Right kidney (tissue), 1 donor: ENCODE measurements at regions not wholly inside any gene's neighbourhood (a gene's known extent, or its start where the extent isn't known, plus 50 kb on each side); places are given as distances from the start of the nearest gene placed in this dataset.

ENCODE experiments used
- DNase-seq: peaks from one replicate; pipeline ENCODE4 v3.0.0-alpha.2; 2016

DNA sequence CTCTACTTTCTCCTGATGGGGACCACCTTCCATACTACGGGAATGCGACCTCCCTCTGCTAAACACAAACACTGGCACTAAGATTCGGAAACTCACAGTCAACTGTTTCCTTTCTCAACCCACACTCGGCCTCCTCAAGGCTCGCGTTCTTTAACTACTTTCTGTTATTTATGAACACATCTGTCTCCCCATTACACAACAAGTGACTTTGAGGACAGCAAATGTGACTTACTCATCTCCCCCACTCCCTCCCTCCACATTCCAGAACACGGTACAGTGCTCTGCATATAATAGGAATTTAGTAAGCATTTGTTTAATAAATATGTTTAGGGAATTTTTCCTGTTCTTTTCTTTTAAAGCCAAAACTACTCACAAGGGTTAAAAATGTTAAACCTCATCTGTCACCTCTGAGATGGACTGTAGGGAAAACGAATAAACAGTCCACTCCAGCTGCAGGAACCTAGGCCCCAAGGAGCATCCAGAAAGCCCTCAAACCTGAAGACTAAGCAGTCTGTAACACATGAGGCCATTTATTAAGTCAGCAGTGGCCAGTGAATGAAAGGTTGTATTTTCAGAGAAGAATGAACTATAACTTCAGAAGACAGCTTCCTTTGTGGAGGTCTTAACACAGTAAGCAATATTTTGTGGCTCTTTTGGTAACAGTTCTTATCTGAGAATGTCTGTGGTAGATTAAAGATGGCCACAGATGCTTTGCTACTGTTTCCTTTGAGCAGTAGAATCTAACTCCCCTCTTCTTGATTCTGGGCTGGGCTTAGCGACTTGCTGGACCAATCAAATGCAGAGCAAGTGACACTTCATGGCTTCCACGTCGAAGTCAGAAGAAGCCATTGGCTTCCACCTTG, 209.6 kb upstream of the DTNBP1 start:
- DNase-seq = no peak

DNA sequence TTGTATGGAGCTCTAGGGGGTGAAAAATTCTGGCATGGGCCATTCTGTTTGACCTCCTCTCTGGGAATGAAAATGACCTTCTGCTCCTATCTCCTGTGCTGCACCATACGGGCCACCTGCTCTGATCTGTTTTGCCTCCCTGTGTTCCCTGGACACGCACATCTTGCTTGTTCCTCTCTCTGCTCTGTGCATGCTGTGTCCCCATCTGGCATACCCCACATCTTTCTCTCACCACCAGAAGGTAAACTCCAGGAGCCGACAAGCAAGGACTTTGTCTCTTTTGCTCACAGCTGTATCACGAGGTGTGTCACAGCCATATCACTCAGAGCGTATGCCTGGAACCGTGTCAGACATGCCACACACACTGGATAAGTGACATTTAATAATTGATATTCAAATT, 208.4 kb upstream of the DTNBP1 start:
- no peak for DNase-seq

DNA sequence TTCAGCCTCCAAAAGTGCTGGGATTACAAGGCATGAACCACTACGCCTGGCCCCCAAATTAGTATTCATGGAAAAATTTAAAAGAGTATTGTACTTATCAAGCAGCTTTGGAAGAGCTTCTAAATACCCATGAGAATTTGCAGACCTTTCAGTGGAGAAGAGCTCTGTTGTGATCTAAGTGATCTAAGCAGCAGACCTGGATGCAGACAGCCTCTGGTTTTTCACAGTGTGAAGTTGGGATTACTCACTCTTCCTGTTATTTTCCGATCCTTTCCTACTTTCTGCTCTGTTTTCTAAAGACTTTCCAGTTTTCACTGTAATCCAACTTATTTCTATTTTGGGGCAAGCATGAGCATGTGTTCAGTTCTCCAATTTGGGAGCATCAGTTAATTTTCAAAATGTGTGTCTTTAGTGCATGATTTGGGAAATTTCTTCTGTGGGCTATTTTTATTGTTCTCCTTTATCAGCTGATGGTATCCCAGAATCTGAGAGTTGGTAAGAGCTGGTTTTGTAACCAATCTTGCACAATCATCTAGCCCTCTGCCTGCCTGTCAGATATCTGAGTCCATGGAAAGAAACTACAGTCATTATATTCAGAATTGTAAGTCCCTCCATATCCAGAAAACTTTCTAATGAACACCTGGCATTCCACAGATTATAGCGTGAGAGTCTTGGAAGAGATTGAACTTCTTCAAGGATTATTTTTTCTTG, 207.7 kb upstream of the DTNBP1 start:
- no peak for DNase-seq

DNA sequence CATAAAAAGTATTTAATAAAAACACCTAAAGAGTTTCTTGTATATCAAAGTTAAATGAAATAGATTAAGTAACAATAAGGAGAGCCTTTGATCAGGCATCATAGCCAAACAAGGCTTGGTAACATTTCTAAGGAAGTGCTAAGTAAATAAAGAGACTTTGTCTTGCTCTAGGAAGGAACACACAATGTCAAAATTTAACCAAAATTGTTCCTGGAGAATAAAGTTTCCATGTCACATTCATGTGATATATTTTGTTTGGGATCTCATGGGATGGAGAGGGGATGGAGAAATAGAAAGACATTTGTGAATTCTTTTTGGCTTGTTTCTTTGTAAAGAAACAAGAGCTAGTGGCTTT, 201.9 kb upstream of the DTNBP1 start:
- DNase-seq = no peak

DNA sequence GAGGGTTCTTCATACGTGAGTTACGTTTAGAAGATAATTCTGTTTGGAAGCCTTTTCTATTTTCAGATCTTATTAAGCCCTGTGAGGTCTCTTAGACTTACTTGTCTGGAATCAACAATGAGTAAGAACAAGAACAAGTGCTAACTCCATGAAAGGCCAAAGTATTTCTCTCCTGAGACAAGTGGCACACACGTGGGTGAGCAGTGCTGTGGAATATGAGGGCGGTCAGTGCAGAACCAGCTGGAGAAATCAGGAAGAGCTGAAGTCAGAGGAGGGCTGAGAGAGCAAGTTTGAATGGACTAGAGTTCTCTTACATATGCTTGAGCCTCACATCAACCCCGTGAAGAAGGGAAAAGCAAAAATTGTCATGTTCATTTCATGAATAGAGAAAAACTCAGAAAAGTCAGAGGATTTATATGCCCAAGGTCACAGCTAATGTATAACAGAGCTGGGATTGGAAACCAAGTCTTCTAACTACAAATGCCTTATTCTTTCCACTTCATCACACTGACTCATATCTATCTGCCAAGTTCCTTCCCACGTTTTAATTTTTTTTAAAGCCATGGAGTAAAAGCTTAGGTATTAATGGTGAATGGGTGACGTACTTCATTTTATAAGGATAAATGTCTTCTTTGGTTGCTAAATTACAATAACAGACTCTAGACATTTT, 201.3 kb upstream of the DTNBP1 start:
- DNase-seq = no peak

- no peak for DNase-seq
Measured at GRCh38 chr6:15862810-15863209, 200.0 kb upstream of the DTNBP1 start.

- no peak for DNase-seq
Measured at GRCh38 chr6:15861486-15861885, 198.7 kb upstream of the DTNBP1 start.

- no peak for DNase-seq
Measured at GRCh38 chr6:15854826-15855710, 192.2 kb upstream of the DTNBP1 start.

DNA sequence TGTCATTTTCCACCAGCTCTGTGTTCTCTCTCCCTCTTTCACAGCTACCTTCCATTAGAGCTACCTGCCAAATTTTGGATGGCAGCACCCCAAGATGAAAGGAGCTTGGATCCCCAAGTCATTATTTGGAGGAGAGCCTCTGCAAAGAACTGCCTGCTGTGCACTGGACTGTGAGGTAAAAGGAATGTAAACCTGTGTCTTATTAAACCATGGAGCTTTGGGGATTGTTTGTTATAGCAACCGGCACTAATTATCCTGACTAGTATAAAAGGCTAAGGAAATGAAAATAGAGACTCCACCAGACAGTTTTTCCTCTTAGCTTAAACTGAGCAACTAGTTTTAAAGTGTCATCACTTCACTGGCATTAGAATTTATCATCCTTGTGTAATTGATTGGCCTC, 191.6 kb upstream of the DTNBP1 start:
- DNase-seq = no peak

GRCh38 chr6:15853259-15853658, 190.4 kb upstream of the DTNBP1 start:
- DNase-seq = no peak

DNA sequence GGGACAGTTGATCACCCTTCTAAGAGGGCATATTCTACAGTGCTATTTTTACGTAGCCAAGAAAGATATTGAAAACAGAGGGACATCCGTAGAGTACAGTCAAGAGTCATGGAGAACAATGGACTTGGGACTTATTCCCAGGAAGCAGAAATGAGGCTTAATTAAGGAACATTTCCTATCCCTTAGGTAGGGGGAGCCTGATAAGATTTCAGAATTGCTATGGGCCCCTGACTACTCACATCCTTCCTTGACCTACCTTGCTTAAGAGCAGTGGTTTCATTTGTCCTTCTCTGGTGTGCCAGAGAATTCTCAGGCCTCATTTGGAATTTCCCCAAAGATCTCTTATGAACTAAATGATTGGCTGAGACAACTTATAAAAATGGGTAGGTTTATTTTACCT, 189.5 kb upstream of the DTNBP1 start:
- DNase-seq = no peak

DNA sequence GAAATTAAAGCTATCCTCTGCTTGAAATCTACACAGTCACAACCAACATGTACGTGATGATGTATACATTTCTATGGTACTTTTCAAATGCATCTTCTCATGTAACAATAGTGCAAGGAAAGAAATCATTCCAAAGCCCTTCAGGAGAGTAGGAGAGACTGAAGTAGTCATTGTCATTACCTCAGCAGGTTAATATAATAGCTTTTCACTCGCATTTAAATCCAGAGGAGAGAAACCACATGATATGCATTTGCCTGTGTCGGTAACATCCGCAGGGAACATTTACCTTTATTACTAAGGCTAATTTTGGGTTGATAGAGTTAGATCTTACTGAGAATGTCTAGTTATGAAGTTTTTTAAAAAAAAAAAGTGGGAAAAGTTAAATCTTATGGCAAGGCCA, 186.6 kb upstream of the DTNBP1 start:
- DNase-seq = no peak

DNA sequence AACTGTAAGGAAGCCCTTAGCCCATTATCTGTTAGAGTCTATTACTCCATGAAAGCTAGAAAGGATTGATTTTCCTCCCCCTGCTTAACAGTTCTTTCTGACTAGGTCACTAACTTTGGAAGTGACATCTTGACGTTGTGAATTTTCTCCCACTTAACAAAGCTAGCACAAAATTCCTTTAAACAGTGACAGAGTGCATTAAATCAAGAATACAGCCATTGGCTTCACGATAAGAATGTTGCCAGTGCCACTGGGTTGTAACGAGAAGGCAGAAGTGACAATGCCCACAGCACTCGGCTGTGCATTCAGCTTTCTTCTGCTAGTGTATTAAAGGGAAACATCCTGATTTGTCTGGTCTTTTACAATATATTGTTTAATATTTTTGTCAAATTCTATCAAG, 182.7 kb upstream of the DTNBP1 start:
- DNase-seq = no peak

GRCh38 chr6:15843764-15844163, 180.9 kb upstream of the DTNBP1 start:
- DNase-seq = no peak

- DNase-seq = no peak
Measured at GRCh38 chr6:15843226-15843625, 180.4 kb upstream of the DTNBP1 start.

DNA sequence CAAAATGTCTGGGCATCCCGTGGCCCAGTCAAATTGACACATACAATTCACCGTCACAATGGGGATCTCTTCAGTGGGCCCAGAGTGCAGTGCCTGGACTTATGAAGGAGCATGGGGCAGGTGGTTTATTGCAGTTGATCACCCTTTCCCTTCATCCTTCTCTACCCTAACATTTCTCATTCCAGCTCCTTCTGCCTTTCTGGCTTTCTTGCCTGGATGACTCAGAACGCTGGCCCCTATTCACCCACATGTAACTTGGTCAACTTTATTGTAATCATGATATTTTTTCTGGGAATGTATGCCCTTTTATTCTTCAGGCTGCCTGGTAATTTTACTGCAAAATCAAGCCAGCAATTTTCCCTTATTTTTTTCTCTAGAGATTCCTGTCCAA, 179.9 kb upstream of the DTNBP1 start:
- DNase-seq = no peak

DNA sequence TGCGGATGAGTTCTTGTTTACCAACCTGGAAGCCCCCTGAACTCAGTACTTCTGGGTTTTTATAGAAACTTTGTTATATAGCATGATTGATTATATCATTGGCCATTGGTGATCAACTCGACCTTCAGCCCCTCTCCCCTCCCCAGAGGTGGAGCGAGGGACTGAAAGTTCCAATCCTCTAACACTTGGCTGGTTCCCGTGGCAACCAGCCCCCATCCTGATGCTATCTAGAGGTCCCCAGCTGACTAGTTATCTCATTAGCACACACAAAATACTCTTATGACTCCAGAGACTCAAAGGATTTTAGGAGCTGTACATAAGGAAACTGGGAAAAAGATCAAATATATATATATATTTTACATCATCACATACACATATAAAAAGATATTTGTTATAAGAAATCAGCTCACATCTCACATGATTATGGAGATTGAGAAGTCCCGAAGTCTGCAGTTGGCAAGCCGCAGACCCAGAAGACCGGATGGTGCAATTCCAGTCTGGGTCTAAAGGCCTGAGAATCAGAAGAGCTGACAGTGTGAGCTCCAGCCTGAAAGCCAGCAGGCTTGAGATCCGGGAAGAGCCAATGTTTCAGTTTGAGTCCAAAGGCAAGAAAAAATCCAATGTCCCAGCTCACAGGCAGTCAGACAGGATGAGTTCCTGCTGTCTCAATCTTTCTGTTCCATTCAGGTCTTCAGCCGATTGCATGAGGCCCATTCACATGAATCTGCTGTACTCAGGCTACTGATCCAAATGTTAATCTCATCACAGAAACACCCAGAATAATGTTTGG, 179.3 kb upstream of the DTNBP1 start:
- DNase-seq = no peak

DNA sequence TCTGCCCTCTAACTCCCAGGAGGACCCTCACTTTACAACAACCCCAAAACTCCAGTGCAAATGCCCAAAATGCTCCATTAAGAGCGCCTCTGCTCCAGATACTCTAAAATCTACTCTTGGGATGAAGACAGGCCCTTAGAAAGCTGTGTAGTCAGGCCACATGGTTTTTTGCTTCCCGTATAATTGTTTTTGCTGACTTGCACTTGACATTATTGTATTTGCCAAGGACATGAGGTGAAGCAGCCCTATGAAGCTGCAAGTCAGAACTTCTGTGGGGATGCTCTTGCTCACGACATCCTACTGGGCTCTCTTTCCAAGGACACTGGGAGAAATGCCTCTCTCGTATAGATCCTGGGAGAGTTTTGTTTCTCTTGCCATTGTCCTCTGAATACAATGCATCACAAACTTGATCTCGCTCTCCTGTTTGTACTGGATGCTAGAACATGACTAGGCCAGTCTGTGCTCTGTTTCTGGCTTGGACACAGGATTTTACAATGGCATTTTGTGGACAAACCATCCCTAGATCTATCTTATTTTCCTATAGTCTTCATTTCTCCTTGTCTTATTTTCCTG, 177.2 kb upstream of the DTNBP1 start:
- no peak for DNase-seq

- DNase-seq = no peak
Measured at GRCh38 chr6:15837205-15837604, 174.4 kb upstream of the DTNBP1 start.

- DNase-seq = no peak
Measured at GRCh38 chr6:15832841-15833240, 170.0 kb upstream of the DTNBP1 start.

- no peak for DNase-seq
Measured at GRCh38 chr6:15829156-15829555, 166.3 kb upstream of the DTNBP1 start.
